Stimulated activated memory B cell treated with anti-CD40 and anti-IgM and Interleukin-4, amounts not matched to agents 10 μg/mL and 1 μg/mL and 100 μg/mL, for 72 hours (primary cell): ENCODE measurements at regions not wholly inside any gene's neighbourhood (a gene's known extent, or its start where the extent isn't known, plus 50 kb on each side); places are given as distances from the start of the nearest gene placed in this dataset.
"Not testable (repeated sequence)": the region's sequence is repeated elsewhere in the genome, so short reads cannot be mapped to it uniquely, and the experiment has no call there.

Experiments
- ATAC-seq: fragments of 150-1000 bp; cut with Tn5 transposase; 2 replicates; pipeline ENCODE4 v1.10.0; 2021
- H3K27ac Mint-ChIP-seq: one replicate; pipeline ENCODE4 v1.8.0; 2022; ENCODE audit warnings: mild to moderate bottlenecking, mixed read lengths
- H3K27me3 Mint-ChIP-seq: one replicate; pipeline ENCODE4 v1.8.0; 2022; ENCODE audit warnings: mixed read lengths
- H3K36me3 Mint-ChIP-seq: one replicate; pipeline ENCODE4 v1.8.0; 2022; ENCODE audit warnings: mixed read lengths
- H3K4me1 Mint-ChIP-seq: one replicate; pipeline ENCODE4 v1.8.0; 2022; ENCODE audit warnings: mixed read lengths
- H3K4me3 Mint-ChIP-seq: one replicate; pipeline ENCODE4 v1.8.0; 2022; ENCODE audit warnings: mild to moderate bottlenecking, moderate library complexity, mixed read lengths
- H3K9me3 Mint-ChIP-seq: one replicate; pipeline ENCODE4 v1.8.0; 2022; ENCODE audit warnings: mixed read lengths

DNA sequence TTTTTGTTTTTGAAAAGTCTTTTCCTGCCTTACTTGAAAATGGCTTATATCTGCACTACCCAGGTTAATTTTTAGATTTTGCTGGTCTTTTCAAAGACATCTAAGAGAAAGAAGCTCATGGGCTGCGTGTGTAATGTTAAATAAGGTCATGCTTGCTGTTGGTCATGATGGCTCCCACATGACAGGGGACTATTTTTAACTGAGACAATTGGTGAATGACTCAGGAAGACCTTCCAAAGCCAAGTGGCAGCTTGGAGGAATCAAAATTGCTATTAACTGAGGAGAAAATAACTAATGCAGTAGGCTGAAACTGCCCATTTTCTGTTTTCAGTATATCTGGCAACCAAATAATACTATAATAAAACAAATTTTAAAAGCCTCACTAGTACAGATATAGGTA lies 117.1 kb upstream of the SPAG17 start:
- Mint-ChIP-seq H3K27me3 (no peaks in the 10 kb centered on the region), H3K9me3 (no peaks in the 10 kb centered on the region), H3K36me3 (no peaks in the 10 kb centered on the region), H3K4me3 (no peak overlapping the region), H3K4me1 (no peaks in the 10 kb centered on the region), H3K27ac (no peak overlapping the region)
- no peak for ATAC-seq

DNA sequence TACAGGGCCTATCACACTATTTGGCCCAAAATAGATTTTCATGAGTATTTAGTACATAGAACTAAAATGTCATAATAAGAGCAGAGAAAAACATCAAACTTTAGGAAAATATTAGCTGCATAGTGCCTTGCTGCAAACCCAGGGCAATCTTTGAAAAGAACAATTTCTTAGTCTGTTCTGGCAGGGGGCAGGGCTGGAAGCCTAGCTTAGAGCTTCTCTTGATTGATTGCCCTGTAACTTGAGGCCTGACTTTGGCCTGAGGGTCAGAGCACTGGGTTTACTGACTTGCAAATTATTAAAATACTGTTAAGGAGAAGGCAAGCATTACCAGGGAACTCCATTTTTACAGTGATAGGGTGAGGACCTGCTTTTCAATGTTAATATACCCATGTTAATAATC lies 115.8 kb upstream of the SPAG17 start:
- Mint-ChIP-seq H3K4me3 (no peak overlapping the region), H3K9me3 (no peaks in the 10 kb centered on the region), H3K27ac (no peak overlapping the region), H3K4me1 (no peaks in the 10 kb centered on the region), H3K27me3 (no peaks in the 10 kb centered on the region), H3K36me3 (no peaks in the 10 kb centered on the region)
- no peak for ATAC-seq

DNA sequence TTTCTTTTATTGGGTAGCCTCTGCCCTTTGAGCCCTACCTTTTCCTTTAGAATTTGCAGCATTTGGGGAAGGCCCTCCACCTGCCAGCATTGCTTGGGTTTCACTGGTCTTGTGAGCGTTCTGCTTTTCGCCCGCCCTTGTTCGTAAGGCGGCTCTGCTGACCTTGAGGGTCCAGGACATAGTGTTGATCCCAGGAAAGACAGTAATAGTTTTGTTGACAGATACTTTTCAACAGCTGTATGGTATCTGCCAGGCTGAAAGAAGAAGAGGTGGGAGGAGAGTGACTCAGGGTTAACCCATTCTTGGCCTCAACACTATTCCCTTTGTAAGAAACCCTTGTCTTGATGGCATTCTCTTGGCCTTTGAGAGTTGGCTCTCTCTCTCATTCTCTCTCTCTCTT lies 113.4 kb upstream of the SPAG17 start:
- no peaks in the 10 kb centered on the region for H3K4me1 Mint-ChIP-seq
- H3K4me3 Mint-ChIP-seq, result no peak overlapping the region
- H3K9me3 Mint-ChIP-seq, result no peaks in the 10 kb centered on the region
- ATAC-seq, result no peak
- H3K36me3 Mint-ChIP-seq, result no peaks in the 10 kb centered on the region
- H3K27me3 Mint-ChIP-seq, result no peaks in the 10 kb centered on the region
- H3K27ac Mint-ChIP-seq, result no peak overlapping the region

DNA sequence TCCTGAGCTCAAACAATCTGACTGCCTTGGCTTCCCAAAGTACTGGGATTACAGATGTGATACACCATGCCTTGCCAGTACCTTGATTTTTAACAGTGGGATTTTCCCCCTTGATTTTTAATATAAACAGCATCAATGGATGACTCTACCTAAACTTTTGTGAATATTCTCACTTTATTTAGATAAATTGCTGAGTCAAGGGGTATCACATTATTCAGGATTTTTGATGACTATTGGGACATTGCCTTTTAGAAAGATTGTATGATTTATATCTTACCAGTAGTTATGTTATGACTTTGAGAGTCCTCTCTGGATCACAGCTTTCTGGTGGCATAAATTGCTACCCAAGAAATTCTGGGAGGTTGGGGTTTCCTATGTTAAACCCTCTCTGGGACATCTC lies 112.5 kb upstream of the SPAG17 start:
- no peak for ATAC-seq
- Mint-ChIP-seq H3K27ac (no peak overlapping the region), H3K27me3 (no peaks in the 10 kb centered on the region), H3K4me3 (no peak overlapping the region), H3K9me3 (no peaks in the 10 kb centered on the region), H3K36me3 (no peaks in the 10 kb centered on the region), H3K4me1 (no peaks in the 10 kb centered on the region)

DNA sequence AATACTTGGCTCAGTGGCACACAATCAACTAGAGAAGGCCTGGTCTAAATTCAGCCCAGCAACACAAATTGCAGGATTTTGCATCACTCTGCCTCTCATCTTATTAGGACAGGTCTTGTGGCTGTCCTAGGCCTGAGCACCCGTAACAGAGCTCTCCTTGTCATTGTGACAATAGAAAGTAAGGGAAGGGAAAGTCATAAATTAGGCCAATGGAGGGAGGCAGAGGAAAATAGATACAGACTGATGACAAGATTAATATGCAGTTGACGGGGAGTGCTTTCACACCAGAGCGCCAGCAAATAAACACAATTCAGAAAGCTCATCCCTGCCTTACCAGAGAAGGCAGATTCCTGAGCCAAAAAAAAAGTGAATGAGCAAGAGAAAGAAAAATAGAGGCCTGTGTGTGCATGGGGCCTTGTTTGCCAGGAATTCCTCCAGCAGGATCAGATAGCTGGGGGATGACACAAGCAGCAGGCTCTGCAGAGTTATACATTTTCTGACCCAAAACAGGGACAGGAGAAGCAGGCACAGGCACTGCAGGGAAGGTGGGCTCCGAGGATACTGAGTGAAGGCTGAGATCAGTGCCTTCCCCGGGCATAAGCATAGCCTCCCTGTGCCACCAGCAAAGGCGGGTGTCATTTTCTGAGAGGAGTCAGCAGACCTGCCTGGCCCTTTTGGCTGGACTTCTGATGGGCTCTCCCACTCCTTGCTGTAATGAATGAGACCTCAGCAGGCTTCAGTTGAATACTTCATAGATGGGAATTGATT lies 110.0 kb upstream of the SPAG17 start:
- no peaks in the 10 kb centered on the region for H3K36me3 Mint-ChIP-seq
- no peak for ATAC-seq
- H3K27ac Mint-ChIP-seq, result no peak overlapping the region
- H3K27me3 Mint-ChIP-seq, result no peaks in the 10 kb centered on the region
- no peak overlapping the region for H3K4me3 Mint-ChIP-seq
- H3K4me1 Mint-ChIP-seq, result no peaks in the 10 kb centered on the region
- no peaks in the 10 kb centered on the region for H3K9me3 Mint-ChIP-seq

DNA sequence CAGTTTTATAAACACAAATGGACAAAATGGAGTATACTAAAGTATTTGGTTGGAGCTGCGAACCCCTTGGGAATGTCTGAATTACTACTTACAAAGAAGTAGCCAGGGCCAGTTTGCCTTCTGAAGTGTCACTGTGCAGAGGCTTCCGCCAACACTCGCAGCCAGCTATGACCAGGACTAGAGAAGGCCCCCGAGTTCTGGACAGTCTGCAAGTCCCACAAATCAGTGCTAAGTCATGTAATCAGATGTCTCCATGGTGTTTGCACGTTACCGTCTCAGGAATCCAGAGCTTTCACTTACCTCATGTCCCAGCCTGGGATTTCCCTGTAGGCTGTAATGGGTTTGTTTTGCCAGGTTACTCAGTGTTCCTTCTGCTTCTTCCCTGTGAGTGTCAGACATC lies 106.6 kb upstream of the SPAG17 start:
- no peaks in the 10 kb centered on the region for H3K4me1 Mint-ChIP-seq
- H3K27me3 Mint-ChIP-seq, result no peaks in the 10 kb centered on the region
- no peak overlapping the region for H3K27ac Mint-ChIP-seq
- no peaks in the 10 kb centered on the region for H3K36me3 Mint-ChIP-seq
- ATAC-seq, result no peak
- no peaks in the 10 kb centered on the region for H3K9me3 Mint-ChIP-seq
- H3K4me3 Mint-ChIP-seq, result no peak overlapping the region

DNA sequence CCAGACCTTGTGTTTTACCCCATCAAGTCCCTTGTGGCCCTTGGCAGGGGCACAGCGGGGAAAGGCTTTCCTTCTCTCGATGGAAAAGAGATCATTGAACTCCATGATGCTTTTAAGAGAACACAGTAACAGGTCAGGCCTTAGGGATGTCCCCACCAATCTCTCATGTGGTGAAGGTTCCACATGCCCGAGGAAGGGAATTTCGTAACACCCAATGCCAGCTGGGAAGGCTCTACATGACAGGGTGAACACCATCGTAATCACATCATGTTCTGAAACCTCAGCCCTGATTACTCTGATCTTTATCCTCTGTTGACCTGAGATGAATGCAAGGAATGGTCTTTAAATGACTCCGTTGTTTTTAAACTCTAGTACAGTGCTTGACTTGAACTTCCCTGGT lies 105.5 kb upstream of the SPAG17 start:
- Mint-ChIP-seq H3K4me1 (no peaks in the 10 kb centered on the region), H3K27ac (no peak overlapping the region), H3K9me3 (no peaks in the 10 kb centered on the region), H3K27me3 (no peaks in the 10 kb centered on the region), H3K36me3 (no peaks in the 10 kb centered on the region), H3K4me3 (no peak overlapping the region)
- ATAC-seq, result no peak

DNA sequence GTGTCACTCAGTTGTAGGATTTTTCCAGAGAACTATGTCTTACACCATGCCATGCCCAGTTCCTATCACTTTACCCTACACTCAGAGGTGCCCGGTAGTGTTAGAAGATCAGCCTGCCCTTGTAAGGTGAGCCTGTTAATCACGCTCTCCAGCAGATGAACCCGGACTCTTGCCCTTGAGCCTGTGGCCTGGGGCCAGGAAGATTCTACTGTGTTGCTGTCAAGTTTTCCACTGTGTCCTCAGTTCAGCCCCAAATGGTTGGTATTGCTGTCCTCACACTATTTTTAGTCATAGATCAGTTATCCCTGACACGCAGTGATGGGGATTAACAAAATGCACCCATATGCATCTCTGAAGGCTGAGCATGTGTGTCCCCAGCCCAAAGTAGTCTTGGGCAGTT lies 105.0 kb upstream of the SPAG17 start:
- Mint-ChIP-seq H3K27ac (no peak overlapping the region), H3K36me3 (no peaks in the 10 kb centered on the region), H3K27me3 (no peaks in the 10 kb centered on the region), H3K9me3 (no peaks in the 10 kb centered on the region), H3K4me1 (no peaks in the 10 kb centered on the region), H3K4me3 (no peak overlapping the region)
- no peak for ATAC-seq

DNA sequence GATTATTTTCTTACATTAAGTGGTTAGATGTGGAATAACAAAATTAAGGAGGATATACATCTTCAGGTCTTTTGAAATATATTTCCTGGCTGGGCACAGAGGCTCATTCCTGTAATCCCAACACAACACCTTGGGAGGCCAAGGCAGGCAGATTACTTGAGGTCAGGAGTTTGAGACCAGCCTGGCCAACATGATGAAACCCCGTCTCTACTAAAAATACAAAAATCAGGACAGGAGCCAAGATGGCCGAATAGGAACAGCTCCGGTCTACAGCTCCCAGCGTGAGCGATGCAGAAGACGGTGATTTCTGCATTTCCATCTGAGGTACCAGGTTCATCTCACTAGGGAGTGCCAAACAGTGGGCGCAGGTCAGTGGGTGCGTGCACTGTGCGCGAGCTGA lies 95.6 kb upstream of the SPAG17 start:
- H3K27me3 Mint-ChIP-seq, H3K27ac Mint-ChIP-seq, H3K9me3 Mint-ChIP-seq, H3K36me3 Mint-ChIP-seq, H3K4me3 Mint-ChIP-seq, ATAC-seq, H3K4me1 Mint-ChIP-seq: not testable (repeated sequence)

DNA sequence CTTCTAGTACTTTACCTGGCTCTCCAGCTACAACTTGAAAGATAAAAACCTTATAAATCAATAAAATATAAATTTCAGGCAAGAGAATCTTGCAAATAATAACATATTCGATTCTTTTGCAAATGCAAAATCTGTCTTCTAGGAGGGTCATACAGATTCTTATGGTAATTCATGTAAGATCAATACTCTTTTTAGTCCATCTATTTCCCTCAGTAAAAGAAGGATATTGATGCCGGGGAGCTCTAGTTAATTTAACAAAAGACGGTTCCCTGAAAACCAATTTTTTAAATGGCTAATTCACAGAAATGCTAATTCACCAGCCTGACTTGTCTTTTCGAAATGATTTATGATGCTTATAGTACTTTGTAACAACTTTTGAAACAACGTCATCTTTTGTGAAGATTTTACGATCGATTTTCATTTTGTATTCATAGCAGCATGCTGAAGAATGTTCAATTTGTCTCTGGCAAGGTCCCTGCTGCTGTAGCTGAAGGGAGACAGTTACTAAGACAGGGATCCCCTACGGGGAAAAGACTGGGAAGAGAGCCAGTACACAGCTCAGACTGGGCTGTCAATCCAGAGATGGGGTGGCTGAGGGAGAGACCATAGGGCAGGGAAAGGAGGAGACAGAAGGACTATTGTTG lies 90.6 kb upstream of the SPAG17 start:
- H3K27me3 Mint-ChIP-seq, result no peaks in the 10 kb centered on the region
- H3K4me3 Mint-ChIP-seq, result no peak overlapping the region
- no peaks in the 10 kb centered on the region for H3K4me1 Mint-ChIP-seq
- H3K36me3 Mint-ChIP-seq, result no peaks in the 10 kb centered on the region
- no peak for ATAC-seq
- peaks cover 5% of the 10 kb centered on the region for H3K9me3 Mint-ChIP-seq
- H3K27ac Mint-ChIP-seq, result no peak overlapping the region

DNA sequence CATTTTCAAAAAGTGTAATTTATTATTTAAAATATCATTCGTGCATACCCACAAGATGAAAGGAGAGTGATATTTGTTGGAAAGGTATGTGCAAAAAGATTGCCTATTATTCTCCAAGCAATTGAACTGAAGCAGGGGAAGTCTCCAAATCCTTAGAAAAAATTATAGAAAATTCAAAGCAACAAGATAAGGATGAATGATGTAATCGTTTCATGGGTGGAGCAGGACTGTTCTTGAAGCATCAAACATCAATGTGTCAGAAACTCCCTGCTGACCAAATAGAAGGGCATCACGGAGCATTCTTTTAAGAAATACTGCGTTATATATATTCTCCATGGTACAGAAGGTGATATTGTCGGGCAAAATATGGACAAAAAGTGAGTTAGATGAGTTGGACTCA lies 87.9 kb upstream of the SPAG17 start:
- no peaks in the 10 kb centered on the region for H3K36me3 Mint-ChIP-seq
- H3K27ac Mint-ChIP-seq, result no peak overlapping the region
- no peak for ATAC-seq
- H3K4me3 Mint-ChIP-seq, result no peak overlapping the region
- H3K27me3 Mint-ChIP-seq, result no peaks in the 10 kb centered on the region
- no peaks in the 10 kb centered on the region for H3K4me1 Mint-ChIP-seq
- peaks cover 5% of the 10 kb centered on the region for H3K9me3 Mint-ChIP-seq

DNA sequence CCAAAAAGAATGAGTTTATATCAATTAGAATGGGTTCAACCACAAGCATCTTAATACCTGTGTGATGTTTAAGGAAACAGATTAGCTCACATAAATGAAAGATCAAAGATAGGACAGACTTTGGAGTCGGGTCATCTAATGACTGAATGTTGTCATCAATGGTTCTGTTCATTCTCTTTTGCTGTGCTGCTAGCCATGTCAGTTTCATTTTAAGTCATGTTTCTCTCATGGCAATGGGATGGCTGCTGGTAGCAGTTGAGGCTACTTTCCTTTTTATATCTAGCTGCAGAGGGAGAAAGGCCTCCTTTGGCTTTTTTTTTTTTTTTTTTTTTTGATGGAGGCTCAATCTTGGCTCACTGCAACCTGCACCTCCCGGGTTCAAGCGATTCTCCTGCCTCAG lies 86.9 kb upstream of the SPAG17 start:
- Mint-ChIP-seq H3K36me3 (no peaks in the 10 kb centered on the region), H3K27me3 (no peaks in the 10 kb centered on the region), H3K9me3 (peaks cover 1% of the 10 kb centered on the region), H3K4me1 (no peaks in the 10 kb centered on the region), H3K4me3 (no peak overlapping the region), H3K27ac (no peak overlapping the region)
- ATAC-seq, result no peak

DNA sequence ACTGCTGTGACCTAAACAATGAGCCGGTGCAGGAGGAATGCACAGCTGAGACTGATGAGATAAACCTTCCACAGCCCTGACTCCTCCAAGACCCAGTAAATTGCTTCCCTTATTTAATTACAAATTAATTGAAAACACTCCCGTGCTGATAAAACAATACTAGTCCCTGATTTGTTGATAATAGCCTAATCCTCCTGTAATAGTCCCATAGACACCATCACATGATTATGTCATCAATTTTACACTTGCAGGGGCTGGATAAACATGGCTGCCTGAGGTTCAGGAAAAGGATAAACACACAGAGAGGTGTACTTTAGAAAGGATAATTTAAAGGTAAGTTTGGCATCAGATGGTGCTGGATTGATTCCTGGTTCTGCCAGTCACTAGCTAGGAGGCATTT lies 84.6 kb upstream of the SPAG17 start:
- Mint-ChIP-seq H3K9me3 (no peaks in the 10 kb centered on the region), H3K27ac (no peak overlapping the region), H3K4me3 (no peak overlapping the region), H3K36me3 (no peaks in the 10 kb centered on the region), H3K4me1 (no peaks in the 10 kb centered on the region), H3K27me3 (no peaks in the 10 kb centered on the region)
- no peak for ATAC-seq

DNA sequence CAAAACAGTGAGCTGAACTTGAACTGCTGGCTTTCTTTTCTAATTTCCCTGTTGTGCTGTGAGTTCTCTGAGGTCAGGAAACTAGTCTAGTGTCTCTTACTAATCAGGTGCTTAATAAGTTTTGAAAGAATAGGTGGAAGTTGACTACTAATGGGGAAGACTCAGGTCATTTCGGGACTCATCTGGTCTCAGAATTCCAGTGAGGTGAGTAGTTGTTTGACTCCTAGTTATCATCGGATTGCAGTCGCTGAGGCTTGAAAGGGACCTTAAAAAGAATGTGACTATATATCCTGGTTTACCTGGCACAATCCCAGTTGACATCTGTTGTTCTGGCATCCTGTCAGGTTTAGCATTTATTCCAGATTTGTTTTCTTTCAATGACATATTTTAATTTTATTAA lies 81.4 kb upstream of the SPAG17 start:
- no peaks in the 10 kb centered on the region for H3K27me3 Mint-ChIP-seq
- H3K36me3 Mint-ChIP-seq, result no peaks in the 10 kb centered on the region
- no peaks in the 10 kb centered on the region for H3K9me3 Mint-ChIP-seq
- H3K27ac Mint-ChIP-seq, result no peak overlapping the region
- no peak overlapping the region for H3K4me3 Mint-ChIP-seq
- ATAC-seq, result no peak
- no peaks in the 10 kb centered on the region for H3K4me1 Mint-ChIP-seq

DNA sequence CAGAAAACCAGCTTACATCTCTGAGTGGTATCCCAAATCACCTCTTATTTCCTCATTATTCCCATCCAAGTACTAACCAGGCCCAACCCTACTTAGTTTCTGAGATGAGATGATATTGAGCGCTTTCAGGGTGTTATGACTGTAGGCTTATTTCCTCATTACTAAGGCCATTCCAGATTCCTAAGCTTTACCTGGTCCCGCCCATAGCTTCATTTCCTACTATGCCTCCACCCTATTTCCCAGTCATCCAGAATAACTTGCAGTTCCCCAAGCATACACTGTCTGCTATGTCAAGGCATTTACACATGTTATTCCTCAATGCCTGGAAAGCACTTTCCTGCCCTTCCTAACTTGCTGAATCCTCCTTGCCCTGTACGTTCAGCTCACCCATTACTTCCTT lies 79.3 kb upstream of the SPAG17 start:
- Mint-ChIP-seq H3K27me3 (no peaks in the 10 kb centered on the region), H3K36me3 (no peaks in the 10 kb centered on the region), H3K4me3 (no peak overlapping the region), H3K9me3 (no peaks in the 10 kb centered on the region), H3K4me1 (no peaks in the 10 kb centered on the region), H3K27ac (no peak overlapping the region)
- no peak for ATAC-seq

DNA sequence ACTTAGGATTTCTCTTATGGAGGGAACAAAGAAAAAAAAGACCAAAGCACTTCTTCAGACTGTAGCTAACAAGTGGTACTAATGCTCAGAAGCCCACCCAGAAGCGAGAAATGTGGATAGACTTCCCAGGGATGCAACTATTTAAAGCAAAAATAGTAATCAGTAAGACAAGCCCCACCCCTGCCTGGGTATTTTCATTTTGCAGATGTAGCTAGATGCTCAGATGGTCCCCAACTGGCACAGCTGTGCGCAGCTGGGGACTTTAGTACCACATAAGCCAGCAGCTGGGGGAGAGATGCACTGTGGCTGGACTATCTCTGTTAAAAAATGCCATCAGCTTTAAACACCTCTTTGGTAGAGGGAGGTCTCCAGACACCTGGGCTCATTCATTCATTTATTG lies 77.8 kb upstream of the SPAG17 start:
- Mint-ChIP-seq H3K9me3 (no peaks in the 10 kb centered on the region), H3K36me3 (no peaks in the 10 kb centered on the region), H3K4me1 (no peaks in the 10 kb centered on the region), H3K27ac (no peak overlapping the region), H3K4me3 (no peak overlapping the region), H3K27me3 (no peaks in the 10 kb centered on the region)
- ATAC-seq, result no peak
